ENCODE measurements at regions not wholly inside any gene's neighbourhood (a gene's known extent, or its start where the extent isn't known, plus 50 kb on each side); places are given as distances from the start of the nearest gene placed in this dataset.

- Histone ChIP-seq H3K27me3 (no peaks in the 10 kb centered on the region), H3K36me3 (peaks cover 0 to 9% (median 0%) of the 10 kb centered on the region in 9 donors), H3K4me1 (peaks cover 0 to 31% (median 0%) of the 10 kb centered on the region in 12 donors), H3K4me3 (no peak overlapping the region), H3K9me3 (no peaks in the 10 kb centered on the region), H3K27ac (no peak overlapping the region)
- intact Hi-C loops (cut with DNase I): loop anchor here in 5 of 10 donors (5.0 to 10.0 kb wide), 4 partner anchors 54 to 676 kb away; partner anchors contain the start of genes KLHL20 (in 1 of the 5) and PRDX6 (in 1 of the 5)
- TF ChIP-seq POLR2A (IDR thresholded peaks at IDR 0.05): no peak
- no peak for TF ChIP-seq CTCF (IDR thresholded peaks at IDR 0.05)
- WGBS, 4 donors: 77 to 86% (median 78%) methylated on average over 4 of the region's 4 CpGs
- ATAC-seq (no peak), DNase-seq (no peak)
These were observed 55.8 kb upstream of the PRDX6 start for GRCh38 chr1:173421286-173421685.

GRCh38 chr1:173421789-173422188 is 55.3 kb upstream of the PRDX6 start:
- Histone ChIP-seq H3K9me3 (no peaks in the 10 kb centered on the region), H3K27me3 (no peaks in the 10 kb centered on the region), H3K36me3 (peaks cover 0 to 9% (median 0%) of the 10 kb centered on the region in 9 donors), H3K4me1 (peaks cover 0 to 32% (median 0%) of the 10 kb centered on the region in 12 donors), H3K4me3 (no peak overlapping the region), H3K27ac (no peak overlapping the region)
- TF ChIP-seq CTCF (IDR thresholded peaks at IDR 0.05) (no peak), POLR2A (IDR thresholded peaks at IDR 0.05) (no peak)
- no peak for ATAC-seq
- 83 to 87% (median 85%) methylated on average over 4 of the region's 4 CpGs for WGBS, 4 donors
- no peak for DNase-seq
- intact Hi-C loops (cut with DNase I): loop anchor here in 5 of 10 donors (5.0 to 10.0 kb wide), 4 partner anchors 53 to 677 kb away; partner anchors contain the start of genes KLHL20 (in 1 of the 5) and PRDX6 (in 1 of the 5)

- ATAC-seq (peak; percentile 24 to 76 (median 54)), DNase-seq (peak in 1 of 5 donors; percentile 25)
- H3K4me3 ChIP-seq: no peak overlapping the region
- no peaks in the 10 kb centered on the region for H3K27me3 ChIP-seq
- H3K9me3 ChIP-seq: no peaks in the 10 kb centered on the region
- peaks cover 0 to 7% (median 0%) of the 10 kb centered on the region in 9 donors for H3K36me3 ChIP-seq
- TF ChIP-seq POLR2A (IDR thresholded peaks at IDR 0.05) (no peak), CTCF (IDR thresholded peaks at IDR 0.05) (no peak)
- intact Hi-C loops (cut with DNase I): loop anchor here in 5 of 10 donors (5.0 to 10.0 kb wide), 4 partner anchors 52 to 678 kb away; partner anchors contain the start of genes KLHL20 (in 1 of the 5) and PRDX6 (in 1 of the 5)
- H3K4me1 ChIP-seq: peaks cover 0 to 31% (median 0%) of the 10 kb centered on the region in 12 donors
- 62 to 86% (median 78%) methylated on average over 5 of the region's 5 CpGs for WGBS, 4 donors
- peak overlapping the region in 1 of 12 donors; percentile 43 for H3K27ac ChIP-seq
These were observed 54.6 kb upstream of the PRDX6 start for GRCh38 chr1:173422456-173422976.

- H3K27me3 ChIP-seq: no peaks in the 10 kb centered on the region
- no peak for TF ChIP-seq CTCF (IDR thresholded peaks at IDR 0.05)
- no peak for TF ChIP-seq POLR2A (IDR thresholded peaks at IDR 0.05)
- DNase-seq: no peak
- H3K4me3 ChIP-seq: no peak overlapping the region
- H3K9me3 ChIP-seq: no peaks in the 10 kb centered on the region
- WGBS, 4 donors: 78 to 88% (median 86%) methylated on average over 1 of the region's 1 CpG
- no peak for ATAC-seq
- peaks cover 0 to 24% (median 0%) of the 10 kb centered on the region in 12 donors for H3K4me1 ChIP-seq
- no peaks in the 10 kb centered on the region for H3K36me3 ChIP-seq
- no peak overlapping the region for H3K27ac ChIP-seq
- intact Hi-C loops (cut with DNase I): loop anchor here in 5 of 10 donors (5.0 to 10.0 kb wide), 4 partner anchors 52 to 678 kb away; partner anchors contain the start of genes KLHL20 (in 1 of the 5) and PRDX6 (in 1 of the 5)
These were observed 53.8 kb upstream of the PRDX6 start for GRCh38 chr1:173423291-173423690.

Data from heart left ventricle (tissue), 16 donors.